ENCODE measurements at regions not wholly inside any gene's neighbourhood (a gene's known extent, or its start where the extent isn't known, plus 50 kb on each side); places are given as distances from the start of the nearest gene placed in this dataset.

- Histone ChIP-seq H3K9ac (ENCODE audit: low read depth, low read length) (no peak overlapping the region), H3K27me3 (ENCODE audit: insufficient read depth, low read length) (no peaks in the 10 kb centered on the region), H3K9me3 (ENCODE audit: insufficient read depth, low read depth, low read length) (peaks cover 21% of the 10 kb centered on the region; the same call in 1 of the 2 replicates), H3K36me3 (ENCODE audit: insufficient read depth, low read depth, low read length) (no peaks in the 10 kb centered on the region), H3K27ac (ENCODE audit: low read length) (no peak overlapping the region), H3K4me1 (ENCODE audit: insufficient read depth, low read length) (no peaks in the 10 kb centered on the region), H3K4me3 (ENCODE audit: low read length) (no peak overlapping the region)
Observed at GRCh38 chr18:25713103-25713502, 361.1 kb upstream of the ZNF521 start.

GRCh38 chr18:25710981-25711380 is 359.0 kb upstream of the ZNF521 start:
- no peaks in the 10 kb centered on the region for H3K27me3 ChIP-seq (ENCODE audit: insufficient read depth, low read length)
- no peaks in the 10 kb centered on the region for H3K36me3 ChIP-seq (ENCODE audit: insufficient read depth, low read depth, low read length)
- no peak overlapping the region for H3K27ac ChIP-seq (ENCODE audit: low read length)
- H3K4me3 ChIP-seq (ENCODE audit: low read length), result no peak overlapping the region
- no peak overlapping the region for H3K9ac ChIP-seq (ENCODE audit: low read depth, low read length)
- H3K9me3 ChIP-seq (ENCODE audit: insufficient read depth, low read depth, low read length), result peaks cover 19% of the 10 kb centered on the region; the same call in 1 of the 2 replicates
- peaks cover 9% of the 10 kb centered on the region; the same call in 1 of the 2 replicates for H3K4me1 ChIP-seq (ENCODE audit: insufficient read depth, low read length)

GRCh38 chr18:25705650-25706049 is 353.7 kb upstream of the ZNF521 start:
- H3K4me3 ChIP-seq (ENCODE audit: low read length), result no peak overlapping the region

GRCh38 chr18:25704494-25704893 is 352.5 kb upstream of the ZNF521 start:
- H3K27ac ChIP-seq (ENCODE audit: low read length), result no peak overlapping the region

More at GRCh38 chr18:25705650-25706049, 353.7 kb upstream of the ZNF521 start:
- Histone ChIP-seq H3K9ac (ENCODE audit: low read depth, low read length) (no peak overlapping the region), H3K9me3 (ENCODE audit: insufficient read depth, low read depth, low read length) (no peaks in the 10 kb centered on the region), H3K27me3 (ENCODE audit: insufficient read depth, low read length) (no peaks in the 10 kb centered on the region), H3K27ac (ENCODE audit: low read length) (no peak overlapping the region), H3K36me3 (ENCODE audit: insufficient read depth, low read depth, low read length) (no peaks in the 10 kb centered on the region), H3K4me1 (ENCODE audit: insufficient read depth, low read length) (peaks cover 9% of the 10 kb centered on the region; the same call in 1 of the 2 replicates)

GRCh38 chr18:25704071-25704470 is 352.1 kb upstream of the ZNF521 start:
- Histone ChIP-seq H3K36me3 (ENCODE audit: insufficient read depth, low read depth, low read length) (no peaks in the 10 kb centered on the region), H3K4me3 (ENCODE audit: low read length) (no peak overlapping the region), H3K27me3 (ENCODE audit: insufficient read depth, low read length) (no peaks in the 10 kb centered on the region), H3K4me1 (ENCODE audit: insufficient read depth, low read length) (peaks cover 9% of the 10 kb centered on the region; the same call in 1 of the 2 replicates), H3K27ac (ENCODE audit: low read length) (no peak overlapping the region), H3K9me3 (ENCODE audit: insufficient read depth, low read depth, low read length) (no peaks in the 10 kb centered on the region), H3K9ac (ENCODE audit: low read depth, low read length) (no peak overlapping the region)

More at GRCh38 chr18:25704494-25704893, 352.5 kb upstream of the ZNF521 start:
- Histone ChIP-seq H3K9ac (ENCODE audit: low read depth, low read length) (no peak overlapping the region), H3K9me3 (ENCODE audit: insufficient read depth, low read depth, low read length) (no peaks in the 10 kb centered on the region), H3K4me3 (ENCODE audit: low read length) (no peak overlapping the region), H3K4me1 (ENCODE audit: insufficient read depth, low read length) (peaks cover 9% of the 10 kb centered on the region; the same call in 1 of the 2 replicates), H3K36me3 (ENCODE audit: insufficient read depth, low read depth, low read length) (no peaks in the 10 kb centered on the region), H3K27me3 (ENCODE audit: insufficient read depth, low read length) (no peaks in the 10 kb centered on the region)

- H3K4me3 ChIP-seq (ENCODE audit: low read length), result no peak overlapping the region
- H3K9me3 ChIP-seq (ENCODE audit: insufficient read depth, low read depth, low read length), result no peaks in the 10 kb centered on the region
- H3K27ac ChIP-seq (ENCODE audit: low read length), result no peak overlapping the region
- H3K27me3 ChIP-seq (ENCODE audit: insufficient read depth, low read length), result no peaks in the 10 kb centered on the region
- H3K36me3 ChIP-seq (ENCODE audit: insufficient read depth, low read depth, low read length), result no peaks in the 10 kb centered on the region
- H3K9ac ChIP-seq (ENCODE audit: low read depth, low read length), result no peak overlapping the region
- peaks cover 7% of the 10 kb centered on the region; the same call in 1 of the 2 replicates for H3K4me1 ChIP-seq (ENCODE audit: insufficient read depth, low read length)
Observed at GRCh38 chr18:25701821-25702220, 349.9 kb upstream of the ZNF521 start.

GRCh38 chr18:25686960-25687500 is 335.1 kb upstream of the ZNF521 start:
- H3K9me3 ChIP-seq (ENCODE audit: insufficient read depth, low read depth, low read length), result no peaks in the 10 kb centered on the region
- H3K27me3 ChIP-seq (ENCODE audit: insufficient read depth, low read length), result no peaks in the 10 kb centered on the region
- no peaks in the 10 kb centered on the region for H3K4me1 ChIP-seq (ENCODE audit: insufficient read depth, low read length)
- H3K27ac ChIP-seq (ENCODE audit: low read length), result no peak overlapping the region
- H3K9ac ChIP-seq (ENCODE audit: low read depth, low read length), result no peak overlapping the region
- no peaks in the 10 kb centered on the region for H3K36me3 ChIP-seq (ENCODE audit: insufficient read depth, low read depth, low read length)
- no peak overlapping the region for H3K4me3 ChIP-seq (ENCODE audit: low read length)

GRCh38 chr18:25685088-25685487 is 333.1 kb upstream of the ZNF521 start:
- Histone ChIP-seq H3K36me3 (ENCODE audit: insufficient read depth, low read depth, low read length) (no peaks in the 10 kb centered on the region), H3K4me3 (ENCODE audit: low read length) (no peak overlapping the region), H3K27me3 (ENCODE audit: insufficient read depth, low read length) (no peaks in the 10 kb centered on the region), H3K4me1 (ENCODE audit: insufficient read depth, low read length) (peaks cover 1% of the 10 kb centered on the region; the same call in 1 of the 2 replicates), H3K9ac (ENCODE audit: low read depth, low read length) (no peak overlapping the region), H3K9me3 (ENCODE audit: insufficient read depth, low read depth, low read length) (no peaks in the 10 kb centered on the region), H3K27ac (ENCODE audit: low read length) (no peak overlapping the region)

GRCh38 chr18:25679491-25679890 is 327.5 kb upstream of the ZNF521 start:
- Histone ChIP-seq H3K9me3 (ENCODE audit: insufficient read depth, low read depth, low read length) (no peaks in the 10 kb centered on the region), H3K27ac (ENCODE audit: low read length) (no peak overlapping the region), H3K9ac (ENCODE audit: low read depth, low read length) (no peak overlapping the region), H3K36me3 (ENCODE audit: insufficient read depth, low read depth, low read length) (no peaks in the 10 kb centered on the region), H3K4me1 (ENCODE audit: insufficient read depth, low read length) (peaks cover 36% of the 10 kb centered on the region), H3K4me3 (ENCODE audit: low read length) (no peak overlapping the region), H3K27me3 (ENCODE audit: insufficient read depth, low read length) (no peaks in the 10 kb centered on the region)

GRCh38 chr18:25678221-25678620 is 326.3 kb upstream of the ZNF521 start:
- Histone ChIP-seq H3K36me3 (ENCODE audit: insufficient read depth, low read depth, low read length) (no peaks in the 10 kb centered on the region), H3K27me3 (ENCODE audit: insufficient read depth, low read length) (no peaks in the 10 kb centered on the region), H3K9ac (ENCODE audit: low read depth, low read length) (no peak overlapping the region), H3K27ac (ENCODE audit: low read length) (no peak overlapping the region), H3K4me3 (ENCODE audit: low read length) (no peak overlapping the region), H3K4me1 (ENCODE audit: insufficient read depth, low read length) (peaks cover 42% of the 10 kb centered on the region), H3K9me3 (ENCODE audit: insufficient read depth, low read depth, low read length) (no peaks in the 10 kb centered on the region)

GRCh38 chr18:25675123-25675850 is 323.3 kb upstream of the ZNF521 start:
- H3K9ac ChIP-seq (ENCODE audit: low read depth, low read length), result peak overlapping the region; percentile 70
- H3K27me3 ChIP-seq (ENCODE audit: insufficient read depth, low read length), result no peaks in the 10 kb centered on the region
- peak overlapping the region; percentile 94 for H3K27ac ChIP-seq (ENCODE audit: low read length)
- H3K4me3 ChIP-seq (ENCODE audit: low read length), result peak overlapping the region; percentile 43; the same call in 1 of the 2 replicates
- peaks cover 42% of the 10 kb centered on the region for H3K4me1 ChIP-seq (ENCODE audit: insufficient read depth, low read length)
- H3K36me3 ChIP-seq (ENCODE audit: insufficient read depth, low read depth, low read length), result no peaks in the 10 kb centered on the region
- no peaks in the 10 kb centered on the region for H3K9me3 ChIP-seq (ENCODE audit: insufficient read depth, low read depth, low read length)

- H3K4me3 ChIP-seq (ENCODE audit: low read length), result no peak overlapping the region
- no peaks in the 10 kb centered on the region for H3K36me3 ChIP-seq (ENCODE audit: insufficient read depth, low read depth, low read length)
- H3K9ac ChIP-seq (ENCODE audit: low read depth, low read length), result no peak overlapping the region
- peaks cover 31% of the 10 kb centered on the region; the same call in 1 of the 2 replicates for H3K4me1 ChIP-seq (ENCODE audit: insufficient read depth, low read length)
- H3K9me3 ChIP-seq (ENCODE audit: insufficient read depth, low read depth, low read length), result no peaks in the 10 kb centered on the region
- H3K27ac ChIP-seq (ENCODE audit: low read length), result no peak overlapping the region
- H3K27me3 ChIP-seq (ENCODE audit: insufficient read depth, low read length), result no peaks in the 10 kb centered on the region
Observed at GRCh38 chr18:25674183-25674582, 322.2 kb upstream of the ZNF521 start.
